ENCODE measurements at regions not wholly inside any gene's neighbourhood (a gene's known extent, or its start where the extent isn't known, plus 50 kb on each side); places are given as distances from the start of the nearest gene placed in this dataset.

GRCh38 chr21:23690316-23690715 lies 1917.0 kb downstream of the MRPL39 start:
- no peak overlapping the region for H3K27ac ChIP-seq
- no peaks in the 10 kb centered on the region for H3K36me3 ChIP-seq
- DNase-seq (ENCODE audit: low spot score in 2 of 2) = no peak
- no peak overlapping the region for H3K4me3 ChIP-seq
- TF ChIP-seq POLR2A (IDR thresholded peaks at IDR 0.05) (no peak), POLR2AphosphoS5 (IDR thresholded peaks at IDR 0.05) (no peak), CTCF (IDR thresholded peaks at IDR 0.05) (no peak)
- no peaks in the 10 kb centered on the region for H3K27me3 ChIP-seq
- no peaks in the 10 kb centered on the region for H3K9me3 ChIP-seq
- intact Hi-C loops (cut with DNase I; ENCODE audit: low total_unique reads) = no loop called here
- H3K4me1 ChIP-seq = no peaks in the 10 kb centered on the region

- intact Hi-C loops (cut with DNase I; ENCODE audit: low total_unique reads) = no loop called here
- Histone ChIP-seq H3K4me3 (no peak overlapping the region), H3K27ac (no peak overlapping the region), H3K9me3 (no peaks in the 10 kb centered on the region), H3K36me3 (no peaks in the 10 kb centered on the region), H3K27me3 (no peaks in the 10 kb centered on the region), H3K4me1 (no peaks in the 10 kb centered on the region)
- DNase-seq (ENCODE audit: low spot score in 2 of 2) = no peak
- no peak for TF ChIP-seq CTCF (IDR thresholded peaks at IDR 0.05)
- no peak for TF ChIP-seq POLR2AphosphoS5 (IDR thresholded peaks at IDR 0.05)
- TF ChIP-seq POLR2A (IDR thresholded peaks at IDR 0.05) = no peak
Observed at GRCh38 chr21:23686737-23687523, 1920.4 kb downstream of the MRPL39 start.

- TF ChIP-seq POLR2AphosphoS5 (IDR thresholded peaks at IDR 0.05) (no peak), CTCF (IDR thresholded peaks at IDR 0.05) (no peak), POLR2A (IDR thresholded peaks at IDR 0.05) (no peak)
Observed at GRCh38 chr21:23684431-23684830, 1922.8 kb downstream of the MRPL39 start.

GRCh38 chr21:23664193-23664694 lies 1943.0 kb downstream of the MRPL39 start:
- TF ChIP-seq POLR2A (IDR thresholded peaks at IDR 0.05) = no peak
- TF ChIP-seq POLR2AphosphoS5 (IDR thresholded peaks at IDR 0.05) = no peak
- no peak overlapping the region for H3K4me3 ChIP-seq
- no peak overlapping the region for H3K27ac ChIP-seq
- H3K4me1 ChIP-seq = no peaks in the 10 kb centered on the region
- no peaks in the 10 kb centered on the region for H3K27me3 ChIP-seq
- no peak for DNase-seq (ENCODE audit: low spot score in 2 of 2)
- H3K36me3 ChIP-seq = no peaks in the 10 kb centered on the region
- intact Hi-C loops (cut with DNase I; ENCODE audit: low total_unique reads) = no loop called here
- no peaks in the 10 kb centered on the region for H3K9me3 ChIP-seq

More at GRCh38 chr21:23684431-23684830, 1922.8 kb downstream of the MRPL39 start:
- intact Hi-C loops (cut with DNase I; ENCODE audit: low total_unique reads) = no loop called here
- no peak for DNase-seq (ENCODE audit: low spot score in 2 of 2)
- Histone ChIP-seq H3K27me3 (no peaks in the 10 kb centered on the region), H3K4me3 (no peak overlapping the region), H3K36me3 (no peaks in the 10 kb centered on the region), H3K4me1 (no peaks in the 10 kb centered on the region), H3K27ac (no peak overlapping the region), H3K9me3 (no peaks in the 10 kb centered on the region)

- H3K27ac ChIP-seq = no peak overlapping the region
- H3K9me3 ChIP-seq = no peaks in the 10 kb centered on the region
- intact Hi-C loops (cut with DNase I; ENCODE audit: low total_unique reads) = no loop called here
- no peak overlapping the region for H3K4me3 ChIP-seq
- no peak for DNase-seq (ENCODE audit: low spot score in 2 of 2)
- H3K36me3 ChIP-seq = no peaks in the 10 kb centered on the region
- TF ChIP-seq CTCF (IDR thresholded peaks at IDR 0.05) = no peak
- no peak for TF ChIP-seq POLR2AphosphoS5 (IDR thresholded peaks at IDR 0.05)
- no peak for TF ChIP-seq POLR2A (IDR thresholded peaks at IDR 0.05)
- H3K4me1 ChIP-seq = no peaks in the 10 kb centered on the region
- H3K27me3 ChIP-seq = no peaks in the 10 kb centered on the region
Observed at GRCh38 chr21:23660560-23660959, 1946.7 kb downstream of the MRPL39 start.
